Transverse colon (tissue), 3 donors: ENCODE measurements at regions not wholly inside any gene's neighbourhood (a gene's known extent, or its start where the extent isn't known, plus 50 kb on each side); places are given as distances from the start of the nearest gene placed in this dataset.

Experiments used
- CTCF ChIP-seq, 5 experiments: fragments of 200-600 bp in 3 of 5; fragments of 450-650 bp in 2 of 5; sonication (generic) in 3 of 5; IDR thresholded peaks; 1 replicate in 2 of 5; 2 replicates in 3 of 5; pipeline ENCODE4 v1.5.1; 2016 to 2017; ENCODE audit warnings: antibody characterized with exemption in 5 of 5, inconsistent platforms in 3 of 5, mild to moderate bottlenecking in 2 of 5, moderate library complexity in 1 of 5
- POLR2A ChIP-seq: fragments of 450-650 bp; IDR thresholded peaks from one replicate; pipeline ENCODE4 v1.6.1; 2016; ENCODE audit warnings: antibody characterized with exemption, mild to moderate bottlenecking, moderate library complexity

GRCh38 chr17:72244494-72244893, 123.7 kb downstream of the SOX9 start:
- TF ChIP-seq POLR2A (no peak), CTCF (IDR thresholded peaks at IDR 0.05) (no peak)
